Endodermal cell (in vitro differentiated cells): ENCODE measurements at regions not wholly inside any gene's neighbourhood (a gene's known extent, or its start where the extent isn't known, plus 50 kb on each side); places are given as distances from the start of the nearest gene placed in this dataset.

Experiments
- DNase-seq: peaks from one replicate; pipeline ENCODE4 v3.0.0-alpha.2; 2017
- H3K27ac ChIP-seq: 2 replicates; pipeline ENCODE4 v1.5.1; 2013; ENCODE audit warnings: mild to moderate bottlenecking, low read depth, low read length, moderate library complexity
- H3K27me3 ChIP-seq: 2 replicates; pipeline ENCODE4 v1.6.1; 2013; ENCODE audit warnings: mild to moderate bottlenecking, low read length, moderate library complexity; ENCODE audit not compliant: insufficient read depth, control insufficient read depth, poor library complexity, severe bottlenecking
- H3K36me3 ChIP-seq: 2 replicates; pipeline ENCODE4 v1.7.0; 2013; ENCODE audit warnings: mild to moderate bottlenecking, low read length, moderate library complexity; ENCODE audit not compliant: control insufficient read depth, insufficient read depth
- H3K4me1 ChIP-seq: one replicate; pipeline ENCODE4 v1.7.0; 2013; ENCODE audit warnings: low read length; ENCODE audit not compliant: control insufficient read depth, insufficient read depth
- H3K4me3 ChIP-seq: 2 replicates; pipeline ENCODE4 v1.5.1; 2013; ENCODE audit warnings: mild to moderate bottlenecking, low read length, moderate library complexity
- H3K9ac ChIP-seq: 2 replicates; pipeline ENCODE4 v1.6.1; 2013; ENCODE audit warnings: mild to moderate bottlenecking, low read length, moderate library complexity; ENCODE audit not compliant: poor library complexity, severe bottlenecking; ENCODE audit errors: extremely low read depth
- H3K9me3 ChIP-seq: 2 replicates; pipeline ENCODE4 v1.6.1; 2013; ENCODE audit warnings: mild to moderate bottlenecking, low read length, moderate library complexity; ENCODE audit not compliant: control insufficient read depth
- H3K27ac Mint-ChIP-seq: 2 replicates; pipeline ENCODE4 v1.8.0; 2020; ENCODE audit warnings: mixed read lengths
- H3K27me3 Mint-ChIP-seq: 2 replicates; pipeline ENCODE4 v1.8.0; 2021; ENCODE audit warnings: mild to moderate bottlenecking, mixed read lengths; ENCODE audit not compliant: insufficient read depth
- H3K36me3 Mint-ChIP-seq: 2 replicates; pipeline ENCODE4 v1.8.0; 2020; ENCODE audit warnings: low read depth, mixed read lengths
- H3K4me1 Mint-ChIP-seq: 2 replicates; pipeline ENCODE4 v1.8.0; 2020; ENCODE audit warnings: mixed read lengths
- H3K4me3 Mint-ChIP-seq: 2 replicates; pipeline ENCODE4 v1.8.0; 2020; ENCODE audit warnings: mild to moderate bottlenecking, moderate library complexity, mixed read lengths
- H3K9me3 Mint-ChIP-seq: 2 replicates; pipeline ENCODE4 v1.8.0; 2020; ENCODE audit warnings: mild to moderate bottlenecking, mixed read lengths
- CTCF ChIP-seq: fragments of 200-600 bp; sonication (generic); conservative IDR thresholded peaks from 2 replicates; pipeline ENCODE4 v1.5.0; 2021; ENCODE audit warnings: antibody characterized with exemption, mild to moderate bottlenecking
- WGBS, 2 experiments: methylation state at CpG; one replicate each; pipeline versions ENCODE4 v1.1.5 to v1.1.7; 2013; ENCODE audit warnings: missing lambda C conversion rate in 2 of 2, mixed read lengths in 1 of 2; ENCODE audit not compliant: insufficient coverage in 1 of 2, insufficient read length in 1 of 2; 5-methylcytosine and 5-hydroxymethylcytosine counted together

DNA sequence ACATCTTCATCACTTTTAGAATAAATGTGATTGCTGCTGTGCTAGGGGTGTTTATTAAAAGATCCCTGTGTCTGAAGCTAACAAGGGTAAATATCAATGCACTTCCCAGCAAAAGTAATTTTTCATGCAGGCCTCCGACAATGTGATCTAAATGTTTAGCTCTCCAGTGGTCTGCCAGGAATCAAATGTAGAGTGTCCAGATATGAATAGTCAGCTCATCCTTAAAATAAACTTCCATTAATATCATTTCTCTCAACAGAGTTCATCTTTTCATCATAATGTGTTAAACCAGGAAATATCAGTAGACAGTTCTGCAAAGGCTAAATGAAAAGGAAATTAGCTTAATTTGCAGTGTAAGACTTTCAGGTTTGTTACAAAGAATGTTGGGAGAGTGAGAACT, 102.2 kb upstream of the EGFL6 start:
- no peak overlapping the region for H3K4me3 Mint-ChIP-seq
- no peak overlapping the region for H3K27ac ChIP-seq
- H3K4me1 ChIP-seq = no peaks in the 10 kb centered on the region
- H3K9me3 Mint-ChIP-seq = peaks cover 63% of the 10 kb centered on the region
- no peaks in the 10 kb centered on the region for H3K27me3 ChIP-seq
- no peak for TF ChIP-seq CTCF
- no peaks in the 10 kb centered on the region for H3K9me3 ChIP-seq
- no peak overlapping the region for H3K4me3 ChIP-seq
- no peak overlapping the region for H3K9ac ChIP-seq
- H3K27me3 Mint-ChIP-seq = no peaks in the 10 kb centered on the region
- no peaks in the 10 kb centered on the region for H3K36me3 ChIP-seq
- no peak overlapping the region for H3K27ac Mint-ChIP-seq
- 100% methylated on average over 1 of the region's 1 CpG; no CpG with 5 or more reads in 1 of the 2 experiments for WGBS, 2 experiments
- no peaks in the 10 kb centered on the region for H3K4me1 Mint-ChIP-seq
- no peak for DNase-seq
- no peaks in the 10 kb centered on the region for H3K36me3 Mint-ChIP-seq

DNA sequence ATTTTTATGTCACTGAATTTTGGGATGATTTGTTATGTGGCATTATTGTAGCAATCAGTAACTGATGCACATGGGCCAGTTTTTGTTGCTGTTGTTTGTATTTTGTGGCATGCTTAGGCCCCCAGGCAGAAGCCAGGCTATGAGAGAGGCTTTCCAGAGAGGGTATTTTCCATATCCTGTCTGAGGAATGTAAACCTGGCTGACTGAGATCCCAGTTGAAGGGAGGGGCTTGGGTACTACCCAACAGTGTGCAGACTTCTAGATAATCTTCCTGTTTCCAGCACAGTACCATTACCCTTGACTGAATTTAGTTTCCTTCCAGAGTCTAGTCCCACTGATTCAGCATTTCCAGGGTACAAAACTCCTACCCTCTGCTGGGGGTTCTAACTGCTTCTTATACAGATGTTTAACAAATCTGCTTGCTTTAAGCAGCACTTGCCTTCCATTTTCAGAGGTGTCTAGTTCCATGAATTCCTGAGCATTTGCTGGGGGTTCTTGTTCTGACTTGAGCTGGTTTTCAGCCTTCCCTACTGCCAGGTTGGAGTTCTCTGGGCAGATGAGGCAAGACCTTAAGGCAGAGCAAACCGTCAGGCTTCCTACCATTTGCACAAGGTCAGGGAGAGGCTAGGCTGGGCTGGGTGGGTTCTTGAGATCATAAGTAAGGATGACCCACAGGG, 104.7 kb upstream of the EGFL6 start:
- Histone ChIP-seq H3K4me3 (no peak overlapping the region), H3K4me1 (no peaks in the 10 kb centered on the region), H3K9me3 (no peaks in the 10 kb centered on the region), H3K36me3 (no peaks in the 10 kb centered on the region), H3K27ac (no peak overlapping the region), H3K9ac (no peak overlapping the region), H3K27me3 (no peaks in the 10 kb centered on the region)
- TF ChIP-seq CTCF = no peak
- Mint-ChIP-seq H3K27ac (no peak overlapping the region), H3K4me3 (no peak overlapping the region), H3K4me1 (no peaks in the 10 kb centered on the region), H3K9me3 (peaks cover 57% of the 10 kb centered on the region), H3K27me3 (no peaks in the 10 kb centered on the region), H3K36me3 (no peaks in the 10 kb centered on the region)
- WGBS, 2 experiments = 88% methylated on average over 1 of the region's 1 CpG; no CpG with 5 or more reads in 1 of the 2 experiments
- DNase-seq = no peak

GRCh38 chrX:13463608-13464007, 105.8 kb upstream of the EGFL6 start:
- Histone ChIP-seq H3K27me3 (no peaks in the 10 kb centered on the region), H3K9ac (no peak overlapping the region), H3K4me1 (no peaks in the 10 kb centered on the region), H3K36me3 (no peaks in the 10 kb centered on the region), H3K9me3 (no peaks in the 10 kb centered on the region), H3K27ac (no peak overlapping the region), H3K4me3 (no peak overlapping the region)
- no peaks in the 10 kb centered on the region for H3K36me3 Mint-ChIP-seq
- no peak for DNase-seq
- H3K4me1 Mint-ChIP-seq = no peaks in the 10 kb centered on the region
- H3K27me3 Mint-ChIP-seq = no peaks in the 10 kb centered on the region
- H3K27ac Mint-ChIP-seq = no peak overlapping the region
- WGBS, 2 experiments = 90% methylated on average over 3 of the region's 3 CpGs; no CpG with 5 or more reads in 1 of the 2 experiments
- no peak for TF ChIP-seq CTCF
- H3K4me3 Mint-ChIP-seq = no peak overlapping the region
- H3K9me3 Mint-ChIP-seq = peaks cover 60% of the 10 kb centered on the region
